ENCODE measurements at regions not wholly inside any gene's neighbourhood (a gene's known extent, or its start where the extent isn't known, plus 50 kb on each side); places are given as distances from the start of the nearest gene placed in this dataset.

GRCh38 chr6:141439513-141439912 is 693.2 kb upstream of the GJE1 start:
- TF ChIP-seq, protein P1, sequence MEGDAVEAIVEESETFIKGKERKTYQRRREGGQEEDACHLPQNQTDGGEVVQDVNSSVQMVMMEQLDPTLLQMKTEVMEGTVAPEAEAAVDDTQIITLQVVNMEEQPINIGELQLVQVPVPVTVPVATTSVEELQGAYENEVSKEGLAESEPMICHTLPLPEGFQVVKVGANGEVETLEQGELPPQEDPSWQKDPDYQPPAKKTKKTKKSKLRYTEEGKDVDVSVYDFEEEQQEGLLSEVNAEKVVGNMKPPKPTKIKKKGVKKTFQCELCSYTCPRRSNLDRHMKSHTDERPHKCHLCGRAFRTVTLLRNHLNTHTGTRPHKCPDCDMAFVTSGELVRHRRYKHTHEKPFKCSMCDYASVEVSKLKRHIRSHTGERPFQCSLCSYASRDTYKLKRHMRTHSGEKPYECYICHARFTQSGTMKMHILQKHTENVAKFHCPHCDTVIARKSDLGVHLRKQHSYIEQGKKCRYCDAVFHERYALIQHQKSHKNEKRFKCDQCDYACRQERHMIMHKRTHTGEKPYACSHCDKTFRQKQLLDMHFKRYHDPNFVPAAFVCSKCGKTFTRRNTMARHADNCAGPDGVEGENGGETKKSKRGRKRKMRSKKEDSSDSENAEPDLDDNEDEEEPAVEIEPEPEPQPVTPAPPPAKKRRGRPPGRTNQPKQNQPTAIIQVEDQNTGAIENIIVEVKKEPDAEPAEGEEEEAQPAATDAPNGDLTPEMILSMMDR (IDR thresholded peaks at IDR 0.05; ENCODE audit: insufficient read depth, low read depth, low read length), result no peak
- TF ChIP-seq EZH2 (IDR thresholded peaks at IDR 0.05; ENCODE audit: insufficient read depth, low read length), result no peak
